ENCODE measurements at regions not wholly inside any gene's neighbourhood (a gene's known extent, or its start where the extent isn't known, plus 50 kb on each side); places are given as distances from the start of the nearest gene placed in this dataset.

GRCh38 chr12:71024827-71025226, 104.3 kb upstream of the PTPRR start:
- ATAC-seq (ENCODE audit: low read depth) (no peak), DNase-seq (no peak)
- WGBS (ENCODE audit: insufficient coverage) = no CpG with 5 or more reads among the region's 2 CpGs

GRCh38 chr12:71024281-71024680, 103.7 kb upstream of the PTPRR start:
- H3K4me1 Mint-ChIP-seq = no peaks in the 10 kb centered on the region

More at GRCh38 chr12:71024827-71025226, 104.3 kb upstream of the PTPRR start:
- no peak overlapping the region for H2AFZ ChIP-seq (ENCODE audit: insufficient read depth, low read depth, low read length, poor library complexity, severe bottlenecking)
- no peak overlapping the region for H3K4me3 Mint-ChIP-seq
- H3K4me1 ChIP-seq (ENCODE audit: control insufficient read depth in 2 of 2, insufficient read depth in 2 of 2, low read length in 2 of 2) = no peaks in the 10 kb centered on the region
- H3K27ac Mint-ChIP-seq = no peak overlapping the region
- H3K9ac ChIP-seq (ENCODE audit: low read length) = no peak overlapping the region
- POLR2A ChIA-PET = no interaction called here
- H3K4me2 ChIP-seq (replicated peaks; ENCODE audit: low read depth, low read length, poor library complexity, severe bottlenecking) = no peak overlapping the region
- peaks cover 0 to 3% (median 0%) of the 10 kb centered on the region in 3 donors for H3K9me3 ChIP-seq (ENCODE audit: control extremely low read depth in 1 of 3, control insufficient read depth in 2 of 3, insufficient read depth in 1 of 3, low read length in 2 of 3)
- CTCF ChIA-PET = no interaction called here
- intact Hi-C loops (cut with micrococcal nuclease) = no loop called here
- no peak overlapping the region for H3K27ac ChIP-seq (ENCODE audit: low read length in 2 of 2)
- H3K36me3 ChIP-seq (replicated peaks in 1 of 2; ENCODE audit: control extremely low read depth in 1 of 2, control insufficient read depth in 1 of 2, extremely low read depth in 1 of 2, insufficient read depth in 2 of 2, low read length in 1 of 2) = no peaks in the 10 kb centered on the region
- no peaks in the 10 kb centered on the region for H3K79me2 ChIP-seq (ENCODE audit: control insufficient read depth, insufficient read depth, low read length)
- H3K9me3 Mint-ChIP-seq (ENCODE audit: insufficient read depth) = no peaks in the 10 kb centered on the region
- H3K27me3 Mint-ChIP-seq = no peaks in the 10 kb centered on the region
- no peaks in the 10 kb centered on the region for H4K20me1 ChIP-seq (ENCODE audit: control insufficient read depth, insufficient read depth, low read length, poor library complexity, severe bottlenecking)
- H3K27me3 ChIP-seq (replicated peaks in 1 of 4; ENCODE audit: control extremely low read depth in 1 of 4, control insufficient read depth in 3 of 4, insufficient read depth in 4 of 4, low read length in 3 of 4) = no peaks in the 10 kb centered on the region
- no peaks in the 10 kb centered on the region for H3K4me1 Mint-ChIP-seq
- H3K4me3 ChIP-seq (ENCODE audit: control extremely low read depth in 1 of 5, extremely low read depth in 1 of 5, insufficient read depth in 1 of 5, low read depth in 2 of 5, low read length in 4 of 5) = no peak overlapping the region
- TF ChIP-seq CTCF (IDR thresholded peaks at IDR 0.05) (no peak), EZH2 (IDR thresholded peaks at IDR 0.05; ENCODE audit: borderline replicate concordance, insufficient read depth, low read depth, low read length, poor library complexity, severe bottlenecking) (no peak)

More at GRCh38 chr12:71024281-71024680, 103.7 kb upstream of the PTPRR start:
- Mint-ChIP-seq H3K9me3 (ENCODE audit: insufficient read depth) (no peaks in the 10 kb centered on the region), H3K27ac (no peak overlapping the region), H3K27me3 (no peaks in the 10 kb centered on the region), H3K4me3 (no peak overlapping the region)
- no peak overlapping the region for H2AFZ ChIP-seq (ENCODE audit: insufficient read depth, low read depth, low read length, poor library complexity, severe bottlenecking)
- H3K79me2 ChIP-seq (ENCODE audit: control insufficient read depth, insufficient read depth, low read length) = no peaks in the 10 kb centered on the region
- TF ChIP-seq CTCF (IDR thresholded peaks at IDR 0.05) (no peak), EZH2 (IDR thresholded peaks at IDR 0.05; ENCODE audit: borderline replicate concordance, insufficient read depth, low read depth, low read length, poor library complexity, severe bottlenecking) (no peak)
- no peaks in the 10 kb centered on the region for H3K4me1 ChIP-seq (ENCODE audit: control insufficient read depth in 2 of 2, insufficient read depth in 2 of 2, low read length in 2 of 2)
- H4K20me1 ChIP-seq (ENCODE audit: control insufficient read depth, insufficient read depth, low read length, poor library complexity, severe bottlenecking) = no peaks in the 10 kb centered on the region
- H3K27ac ChIP-seq (ENCODE audit: low read length in 2 of 2) = no peak overlapping the region
- no peak overlapping the region for H3K4me2 ChIP-seq (replicated peaks; ENCODE audit: low read depth, low read length, poor library complexity, severe bottlenecking)
- no peaks in the 10 kb centered on the region for H3K27me3 ChIP-seq (replicated peaks in 1 of 4; ENCODE audit: control extremely low read depth in 1 of 4, control insufficient read depth in 3 of 4, insufficient read depth in 4 of 4, low read length in 3 of 4)
- no peak overlapping the region for H3K9ac ChIP-seq (ENCODE audit: low read length)
- H3K36me3 ChIP-seq (replicated peaks in 1 of 2; ENCODE audit: control extremely low read depth in 1 of 2, control insufficient read depth in 1 of 2, extremely low read depth in 1 of 2, insufficient read depth in 2 of 2, low read length in 1 of 2) = no peaks in the 10 kb centered on the region
- CTCF ChIA-PET = no interaction called here
- intact Hi-C loops (cut with micrococcal nuclease) = no loop called here
- peaks cover 0 to 3% (median 0%) of the 10 kb centered on the region in 3 donors for H3K9me3 ChIP-seq (ENCODE audit: control extremely low read depth in 1 of 3, control insufficient read depth in 2 of 3, insufficient read depth in 1 of 3, low read length in 2 of 3)
- no CpG with 5 or more reads among the region's 5 CpGs for WGBS (ENCODE audit: insufficient coverage)
- POLR2A ChIA-PET = no interaction called here
- H3K4me3 ChIP-seq (ENCODE audit: control extremely low read depth in 1 of 5, extremely low read depth in 1 of 5, insufficient read depth in 1 of 5, low read depth in 2 of 5, low read length in 4 of 5) = no peak overlapping the region
- DNase-seq = no peak
- no peak for ATAC-seq (ENCODE audit: low read depth)
